Right hindlimb (tissue), 1 donor: ENCODE measurements at regions not wholly inside any gene's neighbourhood (a gene's known extent, or its start where the extent isn't known, plus 50 kb on each side); places are given as distances from the start of the nearest gene placed in this dataset.
"Not testable (repeated sequence)": the region's sequence is repeated elsewhere in the genome, so short reads cannot be mapped to it uniquely, and the experiment has no call there.

Source experiments
- DNase-seq: peaks from one replicate; pipeline ENCODE4 v3.0.0-alpha.2; 2018

GRCh38 chr2:240243049-240243448 lies 102.6 kb upstream of the OTOS start:
- not testable (repeated sequence) for DNase-seq

GRCh38 chr2:240244543-240244942 lies 104.1 kb upstream of the OTOS start:
- no peak for DNase-seq

GRCh38 chr2:240245184-240245583 lies 104.7 kb upstream of the OTOS start:
- no peak for DNase-seq

GRCh38 chr2:240245706-240246105 lies 105.2 kb upstream of the OTOS start:
- DNase-seq, result peak; percentile 80

- no peak for DNase-seq
Observed at GRCh38 chr2:240246173-240246820, 105.8 kb upstream of the OTOS start.

GRCh38 chr2:240247241-240247867 lies 106.9 kb upstream of the OTOS start:
- no peak for DNase-seq

- peak; percentile 60 for DNase-seq
Observed at GRCh38 chr2:240247868-240248720, 107.6 kb upstream of the OTOS start.

GRCh38 chr2:240248721-240249422 lies 108.4 kb upstream of the OTOS start:
- no peak for DNase-seq

- peak; percentile 72 for DNase-seq
Observed at GRCh38 chr2:240249423-240250149, 109.1 kb upstream of the OTOS start.

GRCh38 chr2:240250150-240250984 lies 109.9 kb upstream of the OTOS start:
- no peak for DNase-seq

GRCh38 chr2:240250985-240251847 lies 110.8 kb upstream of the OTOS start:
- peak; percentile 81 for DNase-seq

GRCh38 chr2:240251848-240252190 lies 111.4 kb upstream of the OTOS start:
- DNase-seq, result no peak

GRCh38 chr2:240252191-240252871 lies 111.9 kb upstream of the OTOS start:
- DNase-seq, result no peak

GRCh38 chr2:240252872-240253511 lies 112.5 kb upstream of the OTOS start:
- no peak for DNase-seq

- DNase-seq, result no peak
Observed at GRCh38 chr2:240253583-240254145, 113.2 kb upstream of the OTOS start.

GRCh38 chr2:240254337-240255164 lies 114.1 kb upstream of the OTOS start:
- DNase-seq, result no peak

- DNase-seq, result no peak
Observed at GRCh38 chr2:240255165-240255491, 114.7 kb upstream of the OTOS start.
